Thyroid gland (tissue), 4 donors: ENCODE measurements at regions not wholly inside any gene's neighbourhood (a gene's known extent, or its start where the extent isn't known, plus 50 kb on each side); places are given as distances from the start of the nearest gene placed in this dataset.

Experiments
- DNase-seq, 2 donors: peaks; one replicate each; pipeline ENCODE4 v3.0.0-alpha.2; 2019
- H3K27ac ChIP-seq, 3 donors: fragments of 200-600 bp; sonication (generic); 1 replicate in 2 of 3; 2 replicates in 1 of 3; pipeline ENCODE4 v1.5.1; 2016 to 2019; ENCODE audit warnings: mild to moderate bottlenecking in 1 of 3, moderate library complexity in 1 of 3
- H3K27me3 ChIP-seq: fragments of 200-600 bp; sonication (generic); one replicate; pipeline ENCODE4 v1.5.1; 2019
- H3K36me3 ChIP-seq, 2 donors: fragments of 200-600 bp; sonication (generic); one replicate each; pipeline ENCODE4 v1.5.1; 2016 to 2019
- H3K4me1 ChIP-seq, 2 donors: fragments of 200-600 bp; sonication (generic); one replicate each; pipeline ENCODE4 v1.5.1; 2017 to 2019
- H3K4me3 ChIP-seq, 3 donors: fragments of 200-600 bp; sonication (generic); replicated peaks in 1 of 3; 1 replicate in 2 of 3; 2 replicates in 1 of 3; pipeline ENCODE4 v1.5.1; 2016; ENCODE audit warnings: mild to moderate bottlenecking in 1 of 3
- H3K9me3 ChIP-seq: fragments of 200-600 bp; sonication (generic); one replicate; pipeline ENCODE4 v1.5.1; 2017
- CTCF ChIP-seq, 6 experiments: fragments of 200-600 bp in 3 of 6; fragments of 450-650 bp in 3 of 6; sonication (generic) in 3 of 6; IDR thresholded peaks; one replicate each; pipeline ENCODE4 v1.5.1; 2016 to 2019; ENCODE audit warnings: antibody characterized with exemption in 6 of 6, mild to moderate bottlenecking in 2 of 6, inconsistent platforms in 1 of 6, moderate library complexity in 1 of 6
- POLR2A ChIP-seq, 2 donors: fragments of 450-650 bp; IDR thresholded peaks; one replicate each; pipeline ENCODE4 v1.6.1; 2017; ENCODE audit warnings: antibody characterized with exemption in 2 of 2, mild to moderate bottlenecking in 2 of 2, moderate library complexity in 1 of 2
- WGBS, 2 donors: methylation state at CpG; one replicate each; pipeline ENCODE4 v1.1.5; 2017; 5-methylcytosine and 5-hydroxymethylcytosine counted together
- intact Hi-C: fragments of 100-400 bp; cut with DNase I; formaldehyde crosslinking; loops from one replicate; pipeline ENCODE4 v1.15.1; 2023

GRCh38 chr22:49259839-49260615, 567.6 kb downstream of the BRD1 start:
- no peak overlapping the region for H3K4me3 ChIP-seq
- intact Hi-C loops = no loop called here

GRCh38 chr22:49258107-49259010, 569.3 kb downstream of the BRD1 start:
- DNase-seq = no peak
- WGBS, 2 donors = 82 to 84% methylated on average over 31 of the region's 31 CpGs
- H3K4me1 ChIP-seq = no peaks in the 10 kb centered on the region
- no peak overlapping the region for H3K27ac ChIP-seq
- TF ChIP-seq POLR2A (IDR thresholded peaks at IDR 0.05) = no peak
- no peak for TF ChIP-seq CTCF (IDR thresholded peaks at IDR 0.05)
- no peaks in the 10 kb centered on the region for H3K27me3 ChIP-seq
- no peak overlapping the region for H3K4me3 ChIP-seq
- no peaks in the 10 kb centered on the region for H3K9me3 ChIP-seq
- intact Hi-C loops = no loop called here
- no peaks in the 10 kb centered on the region for H3K36me3 ChIP-seq

More at GRCh38 chr22:49259839-49260615, 567.6 kb downstream of the BRD1 start:
- H3K27ac ChIP-seq = no peak overlapping the region
- no peak for TF ChIP-seq CTCF (IDR thresholded peaks at IDR 0.05)
- TF ChIP-seq POLR2A (IDR thresholded peaks at IDR 0.05) = no peak
- 80 to 86% methylated on average over 8 of the region's 8 CpGs for WGBS, 2 donors
- no peaks in the 10 kb centered on the region for H3K36me3 ChIP-seq
- H3K4me1 ChIP-seq = no peaks in the 10 kb centered on the region
- H3K27me3 ChIP-seq = no peaks in the 10 kb centered on the region
- DNase-seq = no peak
- H3K9me3 ChIP-seq = no peaks in the 10 kb centered on the region

- H3K36me3 ChIP-seq = no peaks in the 10 kb centered on the region
- intact Hi-C loops = no loop called here
- H3K4me1 ChIP-seq = no peaks in the 10 kb centered on the region
- DNase-seq = no peak
- no peak overlapping the region for H3K27ac ChIP-seq
- H3K27me3 ChIP-seq = no peaks in the 10 kb centered on the region
- WGBS, 2 donors = 88 to 90% methylated on average over 13 of the region's 13 CpGs
- H3K4me3 ChIP-seq = no peak overlapping the region
- TF ChIP-seq CTCF (IDR thresholded peaks at IDR 0.05) (no peak), POLR2A (IDR thresholded peaks at IDR 0.05) (no peak)
- H3K9me3 ChIP-seq = no peaks in the 10 kb centered on the region
Observed at GRCh38 chr22:49257551-49257961, 570.1 kb downstream of the BRD1 start.

- TF ChIP-seq CTCF (IDR thresholded peaks at IDR 0.05) (no peak), POLR2A (IDR thresholded peaks at IDR 0.05) (no peak)
- no peak overlapping the region for H3K4me3 ChIP-seq
- no peak overlapping the region for H3K27ac ChIP-seq
- intact Hi-C loops = no loop called here
- H3K27me3 ChIP-seq = no peaks in the 10 kb centered on the region
- H3K36me3 ChIP-seq = no peaks in the 10 kb centered on the region
- H3K9me3 ChIP-seq = no peaks in the 10 kb centered on the region
- WGBS, 2 donors = 78 to 98% methylated on average over 17 of the region's 17 CpGs
- H3K4me1 ChIP-seq = no peaks in the 10 kb centered on the region
- DNase-seq = no peak
Observed at GRCh38 chr22:49255741-49256318, 571.8 kb downstream of the BRD1 start.
